Brain microvascular endothelial cell (primary cell): ENCODE measurements at regions not wholly inside any gene's neighbourhood (a gene's known extent, or its start where the extent isn't known, plus 50 kb on each side); places are given as distances from the start of the nearest gene placed in this dataset.
"Not testable (repeated sequence)": the region's sequence is repeated elsewhere in the genome, so short reads cannot be mapped to it uniquely, and the experiment has no call there.

Experiments used
- DNase-seq: peaks from one replicate; pipeline ENCODE4 v3.0.0-alpha.2; 2020
- H3K27ac ChIP-seq: fragments of 250-450 bp; sonication (Bioruptor Pico); 2 replicates; pipeline ENCODE4 v1.5.1; 2020; ENCODE audit warnings: mild to moderate bottlenecking, moderate library complexity
- H3K27me3 ChIP-seq: fragments of 250-450 bp; sonication (Bioruptor Pico); replicated peaks from 2 replicates; pipeline ENCODE4 v1.5.1; 2020; ENCODE audit warnings: mild to moderate bottlenecking
- H3K36me3 ChIP-seq: fragments of 250-450 bp; sonication (Bioruptor Pico); replicated peaks from 2 replicates; pipeline ENCODE4 v1.5.1; 2020; ENCODE audit warnings: mild to moderate bottlenecking
- H3K4me3 ChIP-seq: 2 replicates; pipeline ENCODE4 v1.5.1; 2011; ENCODE audit warnings: low read depth, mild to moderate bottlenecking, control low read depth, low read length, moderate library complexity
- in situ Hi-C: cut with HindIII; loops from 2 replicates; pipeline ENCODE4 v1.10.0; 2017; ENCODE audit warnings: low sequenced_read_pairs, low pct_ligation_motif_present
- TF ChIP-seq, protein P1 (sequence below): IDR thresholded peaks from 2 replicates; pipeline ENCODE4 v1.5.1; 2011; ENCODE audit warnings: low read depth, mild to moderate bottlenecking, moderate library complexity, low read length, control low read depth, inconsistent platforms; ENCODE audit errors: missing control alignments

DNA sequence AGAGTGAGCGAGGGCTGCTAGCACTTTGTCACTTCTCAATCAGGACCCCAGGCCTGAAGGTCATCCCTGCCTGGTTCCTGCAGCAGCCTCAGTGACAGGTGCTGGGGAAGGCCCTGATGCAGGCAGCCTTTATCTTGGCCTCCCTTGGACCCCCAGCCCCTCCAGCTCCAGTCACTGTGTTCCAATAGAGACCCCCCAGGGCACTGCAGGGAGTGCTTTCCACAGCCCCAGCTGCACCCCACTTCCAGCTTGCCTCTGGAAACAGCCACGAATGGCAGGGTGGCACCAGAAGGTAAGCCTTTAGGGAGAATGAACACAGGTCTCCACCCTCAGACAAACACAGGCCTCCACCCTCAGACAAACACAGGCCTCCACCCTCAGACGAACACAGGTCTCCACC is 241.6 kb upstream of the SGCG start:
- H3K27ac ChIP-seq, result no peak overlapping the region
- no peaks in the 10 kb centered on the region for H3K36me3 ChIP-seq
- H3K27me3 ChIP-seq, result no peaks in the 10 kb centered on the region
- in situ Hi-C loops, result no loop called here
- TF ChIP-seq, protein P1, sequence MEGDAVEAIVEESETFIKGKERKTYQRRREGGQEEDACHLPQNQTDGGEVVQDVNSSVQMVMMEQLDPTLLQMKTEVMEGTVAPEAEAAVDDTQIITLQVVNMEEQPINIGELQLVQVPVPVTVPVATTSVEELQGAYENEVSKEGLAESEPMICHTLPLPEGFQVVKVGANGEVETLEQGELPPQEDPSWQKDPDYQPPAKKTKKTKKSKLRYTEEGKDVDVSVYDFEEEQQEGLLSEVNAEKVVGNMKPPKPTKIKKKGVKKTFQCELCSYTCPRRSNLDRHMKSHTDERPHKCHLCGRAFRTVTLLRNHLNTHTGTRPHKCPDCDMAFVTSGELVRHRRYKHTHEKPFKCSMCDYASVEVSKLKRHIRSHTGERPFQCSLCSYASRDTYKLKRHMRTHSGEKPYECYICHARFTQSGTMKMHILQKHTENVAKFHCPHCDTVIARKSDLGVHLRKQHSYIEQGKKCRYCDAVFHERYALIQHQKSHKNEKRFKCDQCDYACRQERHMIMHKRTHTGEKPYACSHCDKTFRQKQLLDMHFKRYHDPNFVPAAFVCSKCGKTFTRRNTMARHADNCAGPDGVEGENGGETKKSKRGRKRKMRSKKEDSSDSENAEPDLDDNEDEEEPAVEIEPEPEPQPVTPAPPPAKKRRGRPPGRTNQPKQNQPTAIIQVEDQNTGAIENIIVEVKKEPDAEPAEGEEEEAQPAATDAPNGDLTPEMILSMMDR, result no peak
- no peak for DNase-seq
- H3K4me3 ChIP-seq, result no peak overlapping the region

- TF ChIP-seq, protein P1, result no peak
- Histone ChIP-seq H3K36me3 (no peaks in the 10 kb centered on the region), H3K27ac (no peak overlapping the region), H3K27me3 (no peaks in the 10 kb centered on the region), H3K4me3 (no peak overlapping the region)
- in situ Hi-C loops, result no loop called here
- no peak for DNase-seq
These were observed 240.6 kb upstream of the SGCG start for GRCh38 chr13:22940090-22940710.

GRCh38 chr13:22940736-22941135 is 240.0 kb upstream of the SGCG start:
- TF ChIP-seq, protein P1, result no peak
- in situ Hi-C loops, result no loop called here
- DNase-seq, result no peak
- H3K27ac ChIP-seq, result no peak overlapping the region
- H3K36me3 ChIP-seq, result no peaks in the 10 kb centered on the region
- no peaks in the 10 kb centered on the region for H3K27me3 ChIP-seq
- H3K4me3 ChIP-seq, result no peak overlapping the region

DNA sequence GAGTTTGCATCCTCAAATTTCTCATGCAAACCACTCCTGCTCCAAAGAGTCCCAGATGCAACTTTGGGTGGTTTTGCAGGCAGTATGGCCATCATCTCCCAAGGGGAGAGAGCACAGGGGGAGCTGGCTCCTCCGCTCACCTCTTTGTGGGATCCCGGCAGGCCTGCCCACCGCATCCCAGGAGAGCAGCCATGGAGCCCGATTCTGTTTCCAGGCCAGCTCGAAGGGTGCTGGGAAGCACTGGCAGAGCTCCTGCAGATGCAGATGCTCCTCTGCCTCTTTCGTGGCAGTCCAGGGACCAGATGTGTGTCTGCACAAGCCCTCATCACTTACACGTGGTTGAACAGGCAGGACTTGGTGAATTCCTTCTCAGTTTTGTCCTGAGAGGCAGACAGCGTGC is 239.3 kb upstream of the SGCG start:
- H3K27ac ChIP-seq, in situ Hi-C loops: not testable (repeated sequence)

GRCh38 chr13:22942831-22943230 is 237.9 kb upstream of the SGCG start:
- H3K27me3 ChIP-seq, H3K36me3 ChIP-seq, in situ Hi-C loops, H3K27ac ChIP-seq, DNase-seq, H3K4me3 ChIP-seq: not testable (repeated sequence)

More for the DNA sequence above, 239.3 kb upstream of the SGCG start:
- H3K4me3 ChIP-seq, H3K36me3 ChIP-seq, DNase-seq, H3K27me3 ChIP-seq: not testable (repeated sequence)

DNA sequence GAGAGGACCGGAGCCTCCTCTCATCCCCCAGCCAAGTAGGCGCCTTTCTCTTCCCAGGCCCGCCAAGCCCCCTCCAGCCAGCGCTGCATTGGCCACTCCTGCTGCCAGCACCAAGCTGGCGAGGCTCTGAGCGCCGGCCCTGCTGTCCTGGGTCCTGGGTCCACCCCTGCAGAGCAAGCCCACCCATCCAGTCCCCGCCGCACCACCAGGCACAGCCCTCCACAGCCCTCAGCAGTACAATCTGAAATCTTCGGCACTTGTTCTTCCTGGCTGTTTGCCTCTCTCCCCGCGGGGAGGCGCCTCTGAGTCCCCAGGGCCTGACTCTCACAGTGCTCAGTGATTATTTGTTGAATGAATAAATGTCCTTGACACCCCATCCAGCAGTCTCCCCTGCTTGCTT is 236.4 kb upstream of the SGCG start:
- Histone ChIP-seq H3K4me3 (no peak overlapping the region), H3K27ac (no peak overlapping the region), H3K36me3 (no peaks in the 10 kb centered on the region), H3K27me3 (no peaks in the 10 kb centered on the region)
- in situ Hi-C loops, result no loop called here
- TF ChIP-seq, protein P1, result no peak
- DNase-seq, result no peak
